ENCODE measurements at regions not wholly inside any gene's neighbourhood (a gene's known extent, or its start where the extent isn't known, plus 50 kb on each side); places are given as distances from the start of the nearest gene placed in this dataset.

GRCh38 chr7:40986351-40986873 lies 716.5 kb downstream of the INHBA start (continued):
- peak; percentile 16 for TF ChIP-seq REST (IDR thresholded peaks at IDR 0.05)
- TF ChIP-seq RXRA (IDR thresholded peaks at IDR 0.05), result peak; percentile 68 to 80
- peak; percentile 29 for TF ChIP-seq MAX (IDR thresholded peaks at IDR 0.05)
- TF ChIP-seq ATF3 (IDR thresholded peaks at IDR 0.05), result peak; percentile 75
- peak; percentile 73 to 77 for TF ChIP-seq JUND (IDR thresholded peaks at IDR 0.05)
- peak; percentile 18 for TF ChIP-seq HNF4G (IDR thresholded peaks at IDR 0.05)

- DNase-seq (ENCODE audit: low spot score), result no peak
- 75% methylated on average over 5 of the region's 5 CpGs for WGBS
- no peak for TF ChIP-seq NR2F2 (IDR thresholded peaks at IDR 0.05)
- no peak for TF ChIP-seq ZBTB33 (IDR thresholded peaks at IDR 0.05)
- no peak for TF ChIP-seq EGR1 (IDR thresholded peaks at IDR 0.05; ENCODE audit: low read depth in 2 of 2)
- no peak overlapping the region for H3K9ac ChIP-seq (ENCODE audit: low read depth in 1 of 2, low read length in 2 of 2)
- H3K4me1 ChIP-seq (ENCODE audit: control insufficient read depth in 4 of 4, insufficient read depth in 4 of 4, low read length in 3 of 4), result peaks cover 0 to 3% (median 0%) of the 10 kb centered on the region in 4 donors
- no peak overlapping the region for H3K4me3 ChIP-seq (ENCODE audit: low read depth in 1 of 3, low read length in 3 of 3)
- no peaks in the 10 kb centered on the region for H3K9me3 ChIP-seq (ENCODE audit: control insufficient read depth in 4 of 4, low read length in 3 of 4)
- no peak overlapping the region for H3K27ac ChIP-seq (ENCODE audit: low read depth in 1 of 2, low read length in 2 of 2)
- H3K36me3 ChIP-seq (ENCODE audit: control insufficient read depth in 4 of 4, insufficient read depth in 3 of 4, low read depth in 1 of 4, low read length in 3 of 4), result no peaks in the 10 kb centered on the region
- no peaks in the 10 kb centered on the region for H3K27me3 ChIP-seq (ENCODE audit: control insufficient read depth in 4 of 4, insufficient read depth in 4 of 4, low read length in 3 of 4)
These were observed 719.8 kb downstream of the INHBA start for GRCh38 chr7:40983111-40983510.

GRCh38 chr7:40979296-40979695 lies 723.6 kb downstream of the INHBA start:
- H3K9ac ChIP-seq (ENCODE audit: low read depth in 1 of 2, low read length in 2 of 2), result no peak overlapping the region
- no peaks in the 10 kb centered on the region for H3K36me3 ChIP-seq (ENCODE audit: control insufficient read depth in 4 of 4, insufficient read depth in 3 of 4, low read depth in 1 of 4, low read length in 3 of 4)
- H3K27me3 ChIP-seq (ENCODE audit: control insufficient read depth in 4 of 4, insufficient read depth in 4 of 4, low read length in 3 of 4), result no peaks in the 10 kb centered on the region
- WGBS, result 95% methylated on average over 6 of the region's 6 CpGs
- no peaks in the 10 kb centered on the region for H3K9me3 ChIP-seq (ENCODE audit: control insufficient read depth in 4 of 4, low read length in 3 of 4)
- no peak overlapping the region for H3K4me3 ChIP-seq (ENCODE audit: low read depth in 1 of 3, low read length in 3 of 3)
- no peak for DNase-seq (ENCODE audit: low spot score)
- no peak overlapping the region for H3K27ac ChIP-seq (ENCODE audit: low read depth in 1 of 2, low read length in 2 of 2)
- H3K4me1 ChIP-seq (ENCODE audit: control insufficient read depth in 4 of 4, insufficient read depth in 4 of 4, low read length in 3 of 4), result no peaks in the 10 kb centered on the region
- TF ChIP-seq TAF1 (conservative IDR thresholded peaks at IDR 0.05), result no peak
- no peak for TF ChIP-seq CTCF (IDR thresholded peaks at IDR 0.05; ENCODE audit: low read depth, low read length, missing input control)
- TF ChIP-seq HNF4G (IDR thresholded peaks at IDR 0.05), result no peak
- TF ChIP-seq SP1 (IDR thresholded peaks at IDR 0.05), result no peak
- TF ChIP-seq GABPA (IDR thresholded peaks at IDR 0.05 in 1 of 2, conservative IDR thresholded peaks at IDR 0.05 in 1 of 2), result no peak
- TF ChIP-seq NR2F2 (IDR thresholded peaks at IDR 0.05), result no peak
- TF ChIP-seq FOXA2 (IDR thresholded peaks at IDR 0.05), result no peak
- no peak for TF ChIP-seq HNF4A (conservative IDR thresholded peaks at IDR 0.05)
- no peak for TF ChIP-seq EGR1 (IDR thresholded peaks at IDR 0.05; ENCODE audit: low read depth in 2 of 2)
- no peak for TF ChIP-seq ATF3 (IDR thresholded peaks at IDR 0.05)
- no peak for TF ChIP-seq YY1 (IDR thresholded peaks at IDR 0.05)
- TF ChIP-seq MAX (IDR thresholded peaks at IDR 0.05), result no peak
- no peak for TF ChIP-seq RAD21 (IDR thresholded peaks at IDR 0.05)
- no peak for TF ChIP-seq RXRA (IDR thresholded peaks at IDR 0.05)
- TF ChIP-seq FOXA1 (IDR thresholded peaks at IDR 0.05), result no peak
- TF ChIP-seq JUND (IDR thresholded peaks at IDR 0.05), result no peak
- TF ChIP-seq ZBTB33 (IDR thresholded peaks at IDR 0.05), result no peak

Data from liver (tissue), 8 donors.